Endodermal cell (in vitro differentiated cells): ENCODE measurements at regions not wholly inside any gene's neighbourhood (a gene's known extent, or its start where the extent isn't known, plus 50 kb on each side); places are given as distances from the start of the nearest gene placed in this dataset.

Source experiments
- DNase-seq: peaks from one replicate; pipeline ENCODE4 v3.0.0-alpha.2; 2017
- H3K27ac ChIP-seq: 2 replicates; pipeline ENCODE4 v1.5.1; 2013; ENCODE audit warnings: mild to moderate bottlenecking, low read depth, low read length, moderate library complexity
- H3K27me3 ChIP-seq: 2 replicates; pipeline ENCODE4 v1.6.1; 2013; ENCODE audit warnings: mild to moderate bottlenecking, low read length, moderate library complexity; ENCODE audit not compliant: insufficient read depth, control insufficient read depth, poor library complexity, severe bottlenecking
- H3K36me3 ChIP-seq: 2 replicates; pipeline ENCODE4 v1.7.0; 2013; ENCODE audit warnings: mild to moderate bottlenecking, low read length, moderate library complexity; ENCODE audit not compliant: control insufficient read depth, insufficient read depth
- H3K4me1 ChIP-seq: one replicate; pipeline ENCODE4 v1.7.0; 2013; ENCODE audit warnings: low read length; ENCODE audit not compliant: control insufficient read depth, insufficient read depth
- H3K4me3 ChIP-seq: 2 replicates; pipeline ENCODE4 v1.5.1; 2013; ENCODE audit warnings: mild to moderate bottlenecking, low read length, moderate library complexity
- H3K9ac ChIP-seq: 2 replicates; pipeline ENCODE4 v1.6.1; 2013; ENCODE audit warnings: mild to moderate bottlenecking, low read length, moderate library complexity; ENCODE audit not compliant: poor library complexity, severe bottlenecking; ENCODE audit errors: extremely low read depth
- H3K9me3 ChIP-seq: 2 replicates; pipeline ENCODE4 v1.6.1; 2013; ENCODE audit warnings: mild to moderate bottlenecking, low read length, moderate library complexity; ENCODE audit not compliant: control insufficient read depth
- H3K27ac Mint-ChIP-seq: 2 replicates; pipeline ENCODE4 v1.8.0; 2020; ENCODE audit warnings: mixed read lengths
- H3K27me3 Mint-ChIP-seq: 2 replicates; pipeline ENCODE4 v1.8.0; 2021; ENCODE audit warnings: mild to moderate bottlenecking, mixed read lengths; ENCODE audit not compliant: insufficient read depth
- H3K36me3 Mint-ChIP-seq: 2 replicates; pipeline ENCODE4 v1.8.0; 2020; ENCODE audit warnings: low read depth, mixed read lengths
- H3K4me1 Mint-ChIP-seq: 2 replicates; pipeline ENCODE4 v1.8.0; 2020; ENCODE audit warnings: mixed read lengths
- H3K4me3 Mint-ChIP-seq: 2 replicates; pipeline ENCODE4 v1.8.0; 2020; ENCODE audit warnings: mild to moderate bottlenecking, moderate library complexity, mixed read lengths
- H3K9me3 Mint-ChIP-seq: 2 replicates; pipeline ENCODE4 v1.8.0; 2020; ENCODE audit warnings: mild to moderate bottlenecking, mixed read lengths
- WGBS, 2 experiments: methylation state at CpG; one replicate each; pipeline versions ENCODE4 v1.1.5 to v1.1.7; 2013; ENCODE audit warnings: missing lambda C conversion rate in 2 of 2, mixed read lengths in 1 of 2; ENCODE audit not compliant: insufficient coverage in 1 of 2, insufficient read length in 1 of 2; 5-methylcytosine and 5-hydroxymethylcytosine counted together
- TF ChIP-seq, protein P1 (sequence below): fragments of 200-600 bp; sonication (generic); conservative IDR thresholded peaks from 2 replicates; pipeline ENCODE4 v1.5.0; 2021; ENCODE audit warnings: antibody characterized with exemption, mild to moderate bottlenecking

DNA sequence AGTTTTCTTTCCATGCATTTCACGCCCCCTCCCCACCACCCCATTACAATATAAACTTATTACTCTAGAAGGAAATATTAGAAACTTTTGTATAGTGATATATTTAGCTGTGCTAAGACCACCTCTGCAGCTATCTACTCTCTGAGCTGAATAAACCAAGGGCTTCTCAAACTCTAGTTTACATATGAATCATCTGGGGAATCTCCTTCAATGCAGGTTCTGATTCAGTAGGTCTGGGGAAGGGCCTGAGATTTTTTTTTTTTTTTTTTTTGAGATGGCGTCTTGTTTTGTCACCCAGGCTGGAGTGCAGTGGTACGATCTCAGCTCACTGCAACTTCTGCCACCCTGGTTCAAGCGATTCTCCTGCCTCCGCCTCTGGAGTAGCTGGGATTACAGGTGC, 67.6 kb upstream of the PRKG1 start:
- Mint-ChIP-seq H3K36me3 (no peaks in the 10 kb centered on the region), H3K27me3 (no peaks in the 10 kb centered on the region), H3K4me3 (no peak overlapping the region), H3K27ac (no peak overlapping the region), H3K9me3 (no peaks in the 10 kb centered on the region), H3K4me1 (peaks cover 2% of the 10 kb centered on the region)
- 82 to 88% methylated on average over 3 to 4 of the region's 5 CpGs for WGBS, 2 experiments
- DNase-seq, result no peak
- Histone ChIP-seq H3K36me3 (no peaks in the 10 kb centered on the region), H3K9ac (no peak overlapping the region), H3K27me3 (no peaks in the 10 kb centered on the region), H3K27ac (no peak overlapping the region), H3K9me3 (no peaks in the 10 kb centered on the region), H3K4me3 (no peak overlapping the region), H3K4me1 (no peaks in the 10 kb centered on the region)
- TF ChIP-seq, protein P1, sequence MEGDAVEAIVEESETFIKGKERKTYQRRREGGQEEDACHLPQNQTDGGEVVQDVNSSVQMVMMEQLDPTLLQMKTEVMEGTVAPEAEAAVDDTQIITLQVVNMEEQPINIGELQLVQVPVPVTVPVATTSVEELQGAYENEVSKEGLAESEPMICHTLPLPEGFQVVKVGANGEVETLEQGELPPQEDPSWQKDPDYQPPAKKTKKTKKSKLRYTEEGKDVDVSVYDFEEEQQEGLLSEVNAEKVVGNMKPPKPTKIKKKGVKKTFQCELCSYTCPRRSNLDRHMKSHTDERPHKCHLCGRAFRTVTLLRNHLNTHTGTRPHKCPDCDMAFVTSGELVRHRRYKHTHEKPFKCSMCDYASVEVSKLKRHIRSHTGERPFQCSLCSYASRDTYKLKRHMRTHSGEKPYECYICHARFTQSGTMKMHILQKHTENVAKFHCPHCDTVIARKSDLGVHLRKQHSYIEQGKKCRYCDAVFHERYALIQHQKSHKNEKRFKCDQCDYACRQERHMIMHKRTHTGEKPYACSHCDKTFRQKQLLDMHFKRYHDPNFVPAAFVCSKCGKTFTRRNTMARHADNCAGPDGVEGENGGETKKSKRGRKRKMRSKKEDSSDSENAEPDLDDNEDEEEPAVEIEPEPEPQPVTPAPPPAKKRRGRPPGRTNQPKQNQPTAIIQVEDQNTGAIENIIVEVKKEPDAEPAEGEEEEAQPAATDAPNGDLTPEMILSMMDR, result no peak

DNA sequence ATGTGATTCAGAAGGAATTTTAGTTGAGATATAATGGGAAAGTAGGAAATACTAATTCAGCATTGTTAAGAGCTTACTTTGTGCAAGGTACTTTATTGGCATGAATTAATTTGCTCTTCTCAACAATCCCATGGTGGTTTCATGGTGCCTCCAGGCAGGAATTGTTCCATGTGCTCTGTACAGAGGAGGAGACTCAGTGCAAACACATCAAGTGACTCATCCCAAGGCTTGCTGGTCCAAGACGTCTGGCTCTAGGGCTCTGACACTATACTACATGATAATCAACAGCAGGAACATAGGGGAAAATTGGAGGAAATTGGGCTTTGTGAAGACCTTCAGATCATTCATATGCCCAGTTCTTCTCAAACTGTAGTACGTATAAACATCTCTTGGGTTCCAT, 66.5 kb upstream of the PRKG1 start:
- 84% methylated on average over 2 of the region's 2 CpGs; no CpG with 5 or more reads in 1 of the 2 experiments for WGBS, 2 experiments
- Histone ChIP-seq H3K27ac (no peak overlapping the region), H3K9ac (no peak overlapping the region), H3K36me3 (no peaks in the 10 kb centered on the region), H3K4me3 (no peak overlapping the region), H3K27me3 (no peaks in the 10 kb centered on the region), H3K9me3 (no peaks in the 10 kb centered on the region), H3K4me1 (no peaks in the 10 kb centered on the region)
- Mint-ChIP-seq H3K27me3 (no peaks in the 10 kb centered on the region), H3K9me3 (no peaks in the 10 kb centered on the region), H3K36me3 (no peaks in the 10 kb centered on the region), H3K4me3 (no peak overlapping the region), H3K4me1 (peaks cover 2% of the 10 kb centered on the region), H3K27ac (no peak overlapping the region)
- TF ChIP-seq, protein P1, result no peak
- no peak for DNase-seq

DNA sequence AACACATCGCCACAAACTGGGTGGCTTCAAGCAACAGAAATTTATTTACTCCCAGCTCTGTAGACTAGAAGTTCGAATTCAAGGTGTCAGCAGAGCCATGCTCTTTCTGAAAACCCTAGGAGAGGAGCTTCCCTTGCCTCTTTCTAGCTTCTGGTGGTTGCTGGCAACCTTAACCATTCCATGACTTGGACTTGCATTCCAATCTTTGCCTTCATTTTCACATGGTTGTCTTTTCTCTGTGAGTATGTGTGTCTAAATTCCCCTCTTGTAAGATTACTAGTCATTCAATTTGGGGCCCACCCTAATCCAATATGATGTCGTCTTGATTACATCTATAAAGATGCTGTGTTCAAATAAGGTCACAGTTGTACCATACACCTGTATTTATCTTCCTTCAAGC, 65.9 kb upstream of the PRKG1 start:
- Mint-ChIP-seq H3K27ac (no peak overlapping the region), H3K27me3 (no peaks in the 10 kb centered on the region), H3K36me3 (no peaks in the 10 kb centered on the region), H3K4me1 (peaks cover 2% of the 10 kb centered on the region), H3K9me3 (no peaks in the 10 kb centered on the region), H3K4me3 (no peak overlapping the region)
- Histone ChIP-seq H3K9ac (no peak overlapping the region), H3K9me3 (no peaks in the 10 kb centered on the region), H3K4me1 (no peaks in the 10 kb centered on the region), H3K27me3 (no peaks in the 10 kb centered on the region), H3K4me3 (no peak overlapping the region), H3K27ac (no peak overlapping the region), H3K36me3 (no peaks in the 10 kb centered on the region)
- TF ChIP-seq, protein P1, result no peak
- DNase-seq, result no peak
- 85 to 100% methylated on average over 1 to 3 of the region's 3 CpGs for WGBS, 2 experiments
